NCI-H1048 (cell line): ENCODE measurements at regions not wholly inside any gene's neighbourhood (a gene's known extent, or its start where the extent isn't known, plus 50 kb on each side); places are given as distances from the start of the nearest gene placed in this dataset.
"Not testable (repeated sequence)": the region's sequence is repeated elsewhere in the genome, so short reads cannot be mapped to it uniquely, and the experiment has no call there.

ENCODE experiments used
- DNase-seq: peaks from one replicate; lab custom pipeline; 2025; lab: John Stamatoyannopoulos, UW

- DNase-seq = no peak
Observed at GRCh38 chr6:776528-776931, 83.6 kb upstream of the EXOC2 start.

DNA sequence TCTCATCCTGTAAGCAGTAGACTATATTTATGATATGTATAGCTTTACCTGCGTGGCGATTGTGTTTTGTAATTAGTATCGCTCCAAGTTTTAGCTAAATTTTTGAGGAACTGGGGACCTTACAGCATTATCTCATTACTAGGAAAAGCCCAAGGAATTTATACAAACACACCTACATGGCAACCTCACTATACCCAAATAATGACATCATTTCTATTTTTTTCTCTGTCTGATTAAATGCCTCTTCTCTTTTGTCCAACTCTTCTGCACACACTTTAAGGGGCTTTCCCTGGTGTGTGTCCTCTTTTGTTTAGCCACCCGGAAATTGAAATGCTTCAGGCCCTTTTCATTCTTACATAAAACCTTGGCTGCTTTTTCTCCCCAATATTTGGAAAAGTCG is 82.9 kb upstream of the EXOC2 start:
- DNase-seq = no peak

DNA sequence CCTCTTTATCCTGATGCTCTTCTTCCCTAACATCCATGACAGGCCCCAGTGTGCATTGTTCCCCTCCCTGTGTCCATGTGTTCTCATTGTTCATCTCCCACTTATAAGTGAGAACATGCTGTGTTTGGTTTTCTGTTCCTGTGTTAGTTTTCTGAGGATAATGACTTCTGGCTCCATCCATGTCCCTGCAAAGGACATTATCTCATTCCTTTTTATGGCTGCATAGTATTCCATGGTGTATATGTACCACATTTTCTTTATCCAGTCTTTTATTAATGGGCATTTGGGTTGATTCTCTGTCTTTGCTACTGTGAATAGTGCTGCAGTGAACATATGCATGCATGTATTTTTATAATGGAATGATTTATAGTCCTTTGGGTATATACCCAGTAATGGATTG is 78.7 kb upstream of the EXOC2 start:
- DNase-seq = not testable (repeated sequence)

DNA sequence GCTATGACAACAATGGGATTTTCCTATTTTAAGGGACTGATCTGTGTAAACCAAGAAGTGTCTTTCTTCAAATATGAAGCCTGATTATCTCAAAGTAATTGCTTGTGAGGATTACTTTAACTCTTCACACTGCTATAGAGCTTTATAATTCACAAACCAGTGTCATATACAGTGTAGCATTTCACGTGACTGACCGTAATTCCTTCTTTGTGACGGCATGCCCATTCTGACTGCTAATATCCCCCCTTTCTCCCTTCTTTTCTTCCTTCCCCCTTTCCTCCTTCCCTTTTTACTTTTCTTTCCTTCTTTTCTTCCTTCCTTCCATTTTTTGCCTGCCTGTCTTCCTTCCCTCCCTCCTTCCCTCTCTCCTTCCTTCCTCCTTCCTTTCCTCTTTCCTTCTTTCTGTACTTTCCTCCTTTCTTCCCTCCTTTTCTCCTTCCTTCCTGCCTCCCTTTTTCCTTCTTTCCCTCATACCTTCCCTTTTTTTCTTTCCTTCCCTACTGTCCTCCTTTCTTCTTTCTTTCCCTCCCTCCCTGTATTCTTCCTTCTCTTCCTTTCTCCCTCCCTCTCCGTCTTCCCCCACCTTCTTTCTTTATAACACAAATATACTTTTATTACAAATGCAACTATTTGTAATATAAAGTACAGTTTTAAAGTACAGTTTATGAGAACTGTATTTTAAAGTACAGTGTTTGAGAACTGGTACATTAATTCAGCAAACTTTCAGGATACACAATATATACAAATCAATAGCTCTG is 75.0 kb upstream of the EXOC2 start:
- no peak for DNase-seq

DNA sequence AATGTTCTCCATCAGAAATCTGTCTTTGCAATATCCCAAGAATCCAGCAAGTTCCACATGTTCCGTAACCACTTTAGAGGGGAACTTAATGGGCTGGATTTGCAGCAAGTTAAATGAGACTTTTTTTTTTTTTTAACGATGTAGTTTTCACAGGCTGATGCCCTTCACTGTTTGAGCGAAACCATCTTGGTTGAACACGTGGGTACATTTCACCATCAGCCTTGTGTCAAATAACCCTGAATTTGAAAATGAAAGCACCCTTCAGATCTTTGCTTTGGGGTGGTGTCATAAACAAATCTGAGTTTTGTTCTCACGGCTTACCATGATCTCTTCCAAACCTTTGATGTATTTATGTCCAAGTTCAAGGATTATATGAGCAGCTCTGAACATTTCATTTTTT is 73.7 kb upstream of the EXOC2 start:
- DNase-seq = no peak

- no peak for DNase-seq
Observed at GRCh38 chr6:761997-762396, 69.1 kb upstream of the EXOC2 start.

DNA sequence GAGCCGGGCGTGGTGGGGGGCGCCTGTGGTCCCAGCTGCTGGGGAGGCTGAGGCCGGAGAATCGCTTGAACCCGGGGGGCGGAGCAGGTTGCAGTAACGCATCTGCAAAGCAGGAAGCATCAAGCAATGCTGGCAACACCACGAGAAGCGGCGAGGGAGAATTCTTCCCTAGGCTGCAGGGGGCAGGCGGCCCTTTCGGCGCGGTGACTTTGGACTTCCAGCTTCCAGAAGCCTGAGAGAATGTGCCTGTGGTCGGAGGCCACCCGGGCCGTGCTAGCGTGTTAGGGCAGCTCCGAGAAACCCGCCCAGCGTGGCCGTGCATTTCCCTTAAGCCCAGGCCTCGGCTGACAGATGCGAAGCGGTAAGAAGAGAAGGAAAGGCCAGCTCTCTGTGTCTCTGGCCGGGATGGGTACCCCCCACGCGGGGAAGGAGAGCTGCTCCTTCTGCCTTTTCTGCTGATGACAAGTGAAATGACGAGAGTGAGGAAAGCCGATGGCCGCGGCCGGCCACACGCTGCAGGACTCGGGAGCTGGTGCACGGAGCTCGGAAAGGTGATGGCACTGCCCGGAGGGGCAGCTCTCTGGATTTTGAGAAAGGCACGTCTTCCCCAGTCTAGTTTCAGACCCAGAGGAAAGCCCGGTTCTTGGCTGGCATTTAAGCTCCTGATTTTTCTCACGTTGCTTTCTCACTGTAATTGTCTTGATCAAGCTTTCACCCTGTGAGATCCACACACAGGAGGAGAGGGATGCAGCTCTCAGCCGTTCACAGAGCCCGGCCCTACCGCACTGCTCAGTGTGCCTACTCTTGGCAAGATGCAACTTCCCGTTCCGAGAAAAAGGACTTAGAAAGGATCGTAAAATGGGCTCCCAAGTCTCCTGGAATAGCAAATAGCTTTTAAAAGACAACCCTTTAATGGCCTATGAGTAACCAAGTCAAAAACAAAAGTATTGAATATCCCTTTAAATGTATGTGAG is 68.3 kb upstream of the EXOC2 start:
- DNase-seq = no peak

GRCh38 chr6:759729-760128 is 66.8 kb upstream of the EXOC2 start:
- no peak for DNase-seq

DNA sequence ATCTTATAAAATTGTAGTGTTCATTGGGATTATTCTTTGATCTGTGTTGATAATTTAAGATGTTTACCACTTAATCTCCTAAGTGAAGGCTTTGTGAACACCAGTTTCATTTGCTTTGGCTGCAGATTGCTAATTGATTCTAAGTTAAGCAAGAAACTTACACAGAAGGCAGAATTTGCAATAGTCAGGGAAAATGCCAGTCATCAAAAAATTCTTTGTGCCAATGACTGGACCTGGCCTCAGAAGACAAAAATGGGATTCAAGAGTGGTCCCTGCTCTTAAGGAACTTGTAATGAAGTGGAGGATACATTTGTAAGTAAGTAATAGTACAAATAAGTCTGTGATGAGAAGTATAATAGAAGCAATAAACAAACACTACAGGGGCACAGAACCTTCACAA is 63.3 kb upstream of the EXOC2 start:
- DNase-seq = no peak

- no peak for DNase-seq
Observed at GRCh38 chr6:754202-754601, 61.3 kb upstream of the EXOC2 start.

DNA sequence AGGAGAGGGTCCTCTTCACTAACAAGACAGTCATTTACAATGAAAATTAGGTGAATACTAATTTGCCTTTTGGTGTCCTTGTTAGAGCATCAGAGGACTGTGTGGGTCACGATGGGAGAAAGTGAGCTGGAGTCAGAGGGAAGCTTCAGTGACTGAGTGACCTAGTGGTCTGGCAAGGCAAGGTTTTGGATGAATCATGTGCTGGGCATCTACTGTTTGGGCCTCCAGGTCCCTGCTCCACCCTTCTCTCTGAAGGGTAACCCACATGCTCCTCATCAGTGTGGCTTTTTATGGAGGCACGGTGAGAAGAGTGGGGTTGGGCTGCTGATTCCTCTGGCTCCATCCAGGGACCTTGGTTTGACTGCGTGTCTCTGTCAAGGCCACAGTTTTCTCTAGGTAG is 60.5 kb upstream of the EXOC2 start:
- DNase-seq = no peak

DNA sequence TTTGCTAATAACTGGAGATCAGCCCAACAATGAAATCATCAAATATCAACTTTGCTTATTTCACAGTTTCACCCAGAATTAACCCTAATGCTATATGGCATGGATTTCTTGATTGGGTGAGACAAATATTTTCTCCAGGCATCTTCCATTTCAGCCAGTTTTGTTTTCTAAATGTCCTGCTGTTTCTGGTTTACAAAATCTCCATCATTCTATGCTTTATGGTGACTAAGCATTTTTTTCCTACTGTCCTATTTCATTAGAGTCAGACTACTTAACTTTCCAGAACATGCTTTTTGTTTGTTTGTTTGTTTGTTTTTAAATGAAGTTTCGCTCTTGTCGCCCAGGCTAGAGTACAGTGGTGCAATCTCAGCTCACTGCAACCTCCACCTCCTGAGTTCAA is 59.5 kb upstream of the EXOC2 start:
- no peak for DNase-seq

- peak; percentile 12 for DNase-seq
Observed at GRCh38 chr6:751765-752164, 58.8 kb upstream of the EXOC2 start.

- no peak for DNase-seq
Observed at GRCh38 chr6:747921-748320, 55.0 kb upstream of the EXOC2 start.

DNA sequence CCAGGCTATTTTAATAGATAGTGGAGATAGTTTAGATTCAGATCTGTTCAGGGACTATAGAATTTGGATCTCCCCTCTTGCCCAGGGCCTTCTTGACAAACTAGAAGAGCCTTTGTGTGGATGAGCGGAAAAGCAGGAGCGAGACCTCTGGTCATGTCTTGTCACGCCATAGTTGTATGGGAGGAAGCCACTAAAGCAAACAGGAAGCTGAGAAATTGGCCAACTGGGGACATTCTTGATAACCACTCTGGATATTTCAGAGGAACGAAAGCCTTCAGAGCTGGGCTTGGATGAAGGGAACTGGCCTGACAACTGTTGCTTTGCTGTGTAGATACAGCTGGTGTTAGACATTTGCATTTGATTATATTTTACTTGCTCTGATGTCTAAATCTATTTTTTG is 54.1 kb upstream of the EXOC2 start:
- no peak for DNase-seq

- no peak for DNase-seq
Observed at GRCh38 chr6:744666-745353, 51.9 kb upstream of the EXOC2 start.

DNA sequence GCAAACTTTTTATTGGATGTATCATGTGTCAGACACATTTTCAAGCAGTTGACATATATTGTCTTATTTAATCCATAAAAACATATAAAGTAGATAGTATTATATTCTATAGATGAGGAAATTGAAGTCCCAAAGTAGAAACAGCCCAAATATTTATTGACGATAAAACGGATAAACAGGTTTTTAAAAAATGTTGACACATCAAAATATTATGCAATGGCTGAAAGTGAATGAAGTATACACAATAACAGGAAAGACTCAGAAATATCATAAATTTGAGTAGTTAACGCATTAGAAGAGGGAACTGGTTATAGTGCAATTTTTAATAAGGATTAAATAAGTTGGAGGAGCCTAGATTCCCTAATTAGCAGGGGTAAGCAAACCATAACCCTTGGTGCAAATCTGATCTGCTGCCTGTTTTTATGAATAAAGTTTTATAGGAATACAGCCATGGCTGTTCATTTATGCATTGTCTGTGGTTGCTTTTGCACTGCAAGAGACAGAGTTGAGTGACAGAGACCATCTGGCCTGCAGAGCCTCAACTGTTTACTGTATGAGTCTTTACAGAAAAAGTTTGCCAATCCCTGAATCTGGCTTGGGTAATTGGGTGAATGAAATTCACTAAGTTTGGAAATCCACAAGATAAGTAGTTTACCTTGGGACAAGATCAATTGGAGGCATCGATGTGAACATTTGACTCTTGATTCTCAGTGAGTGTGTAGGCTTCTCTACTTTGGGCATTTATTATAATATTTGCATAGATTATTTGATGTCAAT is 50.6 kb upstream of the EXOC2 start:
- DNase-seq = no peak
